ENCODE measurements at regions not wholly inside any gene's neighbourhood (a gene's known extent, or its start where the extent isn't known, plus 50 kb on each side); places are given as distances from the start of the nearest gene placed in this dataset.

- H3K4me3 Mint-ChIP-seq = no peak overlapping the region
- no peak for TF ChIP-seq CTCF (conservative IDR thresholded peaks at IDR 0.05)
- Histone ChIP-seq H3K18ac (ENCODE audit: insufficient read length, low read depth, low read length) (no peak overlapping the region), H3K56ac (ENCODE audit: insufficient read length, low read depth, low read length) (no peak overlapping the region), H2AFZ (ENCODE audit: low read length) (no peak overlapping the region), H3K9ac (ENCODE audit: extremely low read depth, insufficient read length, low read length) (no peak overlapping the region), H3K23me2 (ENCODE audit: insufficient read length, low read depth, low read length, poor library complexity, severe bottlenecking) (no peaks in the 10 kb centered on the region), H2BK12ac (ENCODE audit: insufficient read length, low read depth, low read length) (no peak overlapping the region), H4K5ac (ENCODE audit: insufficient read length, low read depth, low read length) (no peak overlapping the region), H4K20me1 (ENCODE audit: control insufficient read depth, insufficient read depth, insufficient read length) (no peaks in the 10 kb centered on the region), H4K8ac (replicated peaks; ENCODE audit: insufficient read length, low read depth, low read length) (no peak overlapping the region), H3K27ac (ENCODE audit: insufficient read length, low read depth, low read length) (no peak overlapping the region), H3T11ph (ENCODE audit: low read length) (no peak overlapping the region), H2BK5ac (ENCODE audit: insufficient read length, low read length) (no peak overlapping the region), H3K79me2 (ENCODE audit: insufficient read depth, low read length) (no peaks in the 10 kb centered on the region), H2BK120ac (ENCODE audit: low read depth, low read length, poor library complexity, severe bottlenecking) (no peak overlapping the region), H3K9me3 (ENCODE audit: control insufficient read depth, low read depth, low read length) (no peaks in the 10 kb centered on the region), H2BK15ac (ENCODE audit: low read depth, low read length) (no peak overlapping the region), H3K4me1 (ENCODE audit: insufficient read depth, low read length) (no peaks in the 10 kb centered on the region), H3K4ac (ENCODE audit: low read depth, low read length) (no peak overlapping the region), H3K79me1 (ENCODE audit: insufficient read depth, low read depth, low read length, poor library complexity, severe bottlenecking) (no peaks in the 10 kb centered on the region), H3K27me3 (ENCODE audit: insufficient read depth, low read length) (no peaks in the 10 kb centered on the region), H3K14ac (ENCODE audit: insufficient read depth, low read length) (no peak overlapping the region), H2AK5ac (ENCODE audit: insufficient read length, low read length) (no peak overlapping the region), H2BK20ac (ENCODE audit: low read depth, low read length, poor library complexity, severe bottlenecking) (no peak overlapping the region), H3K23ac (ENCODE audit: insufficient read length, low read depth, low read length) (no peak overlapping the region), H4K91ac (ENCODE audit: insufficient read length, low read depth, low read length) (no peak overlapping the region), H3K4me2 (ENCODE audit: insufficient read depth, insufficient read length, low read length) (no peak overlapping the region)
- 0 out of 4 replicates have a peak, but pooled peaks cover 0 to 2% of the 10 kb centered on the region in 2 experiments for H3K4me1 Mint-ChIP-seq
- no peak for DNase-seq
- H3K9me3 Mint-ChIP-seq = no peaks in the 10 kb centered on the region; a peak in 1 of 5 replicates
- no peaks in the 10 kb centered on the region; a peak in 1 of 7 replicates for H3K36me3 Mint-ChIP-seq (ENCODE audit: insufficient read depth in 1 of 3, low read depth in 3 of 3)
- WGBS (ENCODE audit: extremely low coverage, insufficient read length, low lambda C conversion rate) = no CpG with 5 or more reads among the region's 3 CpGs
- no peaks in the 10 kb centered on the region for H3K27me3 Mint-ChIP-seq (ENCODE audit: low read depth)
- peak overlapping the region in 1 of 3 experiments; percentile 82; a peak in 1 of 7 replicates for H3K27ac Mint-ChIP-seq
Observed at GRCh38 chr5:26791021-26791420, 247.4 kb downstream of the CDH9 start.
